HG03139 (cell line): ENCODE measurements at regions not wholly inside any gene's neighbourhood (a gene's known extent, or its start where the extent isn't known, plus 50 kb on each side); places are given as distances from the start of the nearest gene placed in this dataset.
"Not testable (repeated sequence)": the region's sequence is repeated elsewhere in the genome, so short reads cannot be mapped to it uniquely, and the experiment has no call there.

Experiments
- ATAC-seq: cut with Tn5 transposase; IDR thresholded peaks from one replicate; pipeline ENCODE4 v1.9.1; 2021; ENCODE audit not compliant: unreplicated experiment

- ATAC-seq = no peak
Observed at GRCh38 chr12:87020071-87020470, 763.9 kb upstream of the MGAT4C start.

GRCh38 chr12:87015352-87015751 is 759.2 kb upstream of the MGAT4C start:
- no peak for ATAC-seq

- ATAC-seq = no peak
Observed at GRCh38 chr12:87008785-87009384, 752.7 kb upstream of the MGAT4C start.

- no peak for ATAC-seq
Observed at GRCh38 chr12:87001102-87001501, 744.9 kb upstream of the MGAT4C start.

GRCh38 chr12:86985298-86985697 is 729.1 kb upstream of the MGAT4C start:
- ATAC-seq = no peak

GRCh38 chr12:86970595-86970994 is 714.4 kb upstream of the MGAT4C start:
- not testable (repeated sequence) for ATAC-seq

- no peak for ATAC-seq
Observed at GRCh38 chr12:86959766-86960458, 703.7 kb upstream of the MGAT4C start.

GRCh38 chr12:86950444-86950843 is 694.3 kb upstream of the MGAT4C start:
- no peak for ATAC-seq

- no peak for ATAC-seq
Observed at GRCh38 chr12:86950043-86950442, 693.9 kb upstream of the MGAT4C start.

- no peak for ATAC-seq
Observed at GRCh38 chr12:86948851-86949250, 692.7 kb upstream of the MGAT4C start.

- ATAC-seq = no peak
Observed at GRCh38 chr12:86945685-86946196, 689.5 kb upstream of the MGAT4C start.

- ATAC-seq = not testable (repeated sequence)
Observed at GRCh38 chr12:86944197-86944819, 688.1 kb upstream of the MGAT4C start.

- ATAC-seq = no peak
Observed at GRCh38 chr12:86931714-86932113, 675.5 kb upstream of the MGAT4C start.

GRCh38 chr12:86929962-86930361 is 673.8 kb upstream of the MGAT4C start:
- no peak for ATAC-seq

GRCh38 chr12:86917121-86917520 is 660.9 kb upstream of the MGAT4C start:
- ATAC-seq = no peak

GRCh38 chr12:86914721-86915120 is 658.5 kb upstream of the MGAT4C start:
- no peak for ATAC-seq

GRCh38 chr12:86911973-86912372 is 655.8 kb upstream of the MGAT4C start:
- no peak for ATAC-seq

- ATAC-seq = no peak
Observed at GRCh38 chr12:86903159-86903558, 647.0 kb upstream of the MGAT4C start.

GRCh38 chr12:86860776-86861175 is 604.6 kb upstream of the MGAT4C start:
- ATAC-seq = no peak

GRCh38 chr12:86852451-86852850 is 596.3 kb upstream of the MGAT4C start:
- no peak for ATAC-seq

- no peak for ATAC-seq
Observed at GRCh38 chr12:86838711-86839110, 582.5 kb upstream of the MGAT4C start.

GRCh38 chr12:86838260-86838659 is 582.1 kb upstream of the MGAT4C start:
- no peak for ATAC-seq
